CD4-positive, alpha-beta T cell treated with Interleukin-2 at 100 ng/mL for 4 hours (primary cell): ENCODE measurements at regions not wholly inside any gene's neighbourhood (a gene's known extent, or its start where the extent isn't known, plus 50 kb on each side); places are given as distances from the start of the nearest gene placed in this dataset.

Source experiments
- DNase-seq: peaks from one replicate; pipeline ENCODE4 v3.0.0-alpha.2; 2020; ENCODE audit warnings: low spot score

DNA sequence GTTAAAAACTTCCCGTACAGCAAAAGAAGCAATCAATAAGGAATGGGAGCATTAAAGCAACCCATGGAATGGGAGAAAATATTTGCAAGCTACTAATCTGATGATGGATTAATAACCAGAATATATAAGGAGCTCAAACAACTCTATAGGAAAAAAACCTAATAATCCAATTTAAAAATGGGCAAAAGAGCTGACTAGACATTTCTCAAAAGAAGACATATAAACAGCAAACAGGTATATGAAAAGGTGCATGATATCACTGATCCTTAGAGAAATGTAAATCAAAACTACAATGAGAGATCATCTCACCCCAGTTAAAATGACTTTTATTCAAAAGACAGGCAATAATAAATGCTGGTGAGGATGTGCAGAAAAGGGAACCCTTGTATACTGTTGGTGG lies 52.7 kb upstream of the POU1F1 start:
- no peak for DNase-seq
